ENCODE measurements at regions not wholly inside any gene's neighbourhood (a gene's known extent, or its start where the extent isn't known, plus 50 kb on each side); places are given as distances from the start of the nearest gene placed in this dataset.
"Not testable (repeated sequence)": the region's sequence is repeated elsewhere in the genome, so short reads cannot be mapped to it uniquely, and the experiment has no call there.

GRCh38 chr13:46473806-46474205, 79.2 kb upstream of the LRCH1 start:
- CTCF ChIA-PET = interaction anchor here (0.7 kb wide), 1 partner anchor 121 kb away, joined by 3 read pairs; no protein-coding TSS in a partner anchor
- peak; percentile 60 to 81 for DNase-seq
- POLR2A ChIA-PET = no interaction called here
- TF ChIP-seq CTCF (IDR thresholded peaks at IDR 0.05; ENCODE audit: insufficient read depth in 1 of 2, low read depth in 1 of 2, low read length in 1 of 2, severe bottlenecking in 1 of 2, unreplicated experiment in 1 of 2) = no peak
- Mint-ChIP-seq H3K4me1 (ENCODE audit: low read depth, unreplicated experiment) (peaks cover 23% of the 10 kb centered on the region), H3K36me3 (ENCODE audit: insufficient read depth, unreplicated experiment) (peaks cover 53% of the 10 kb centered on the region), H3K27ac (ENCODE audit: unreplicated experiment) (peak overlapping the region; percentile 80), H3K9me3 (ENCODE audit: unreplicated experiment) (peaks cover 20% of the 10 kb centered on the region), H3K27me3 (ENCODE audit: insufficient read depth, unreplicated experiment) (no peaks in the 10 kb centered on the region), H3K4me3 (ENCODE audit: unreplicated experiment) (peak overlapping the region; percentile 52)
- no peaks in the 10 kb centered on the region for H3K27me3 ChIP-seq (replicated peaks; ENCODE audit: control insufficient read depth, insufficient read depth, low read length)
- intact Hi-C loops (cut with micrococcal nuclease; ENCODE audit: unreplicated experiment) = loop anchor here (2.0 to 5.0 kb wide), 2 partner anchors 87 to 128 kb away; partner anchors contain the start of gene RUBCNL
- H3K9me3 ChIP-seq = peaks cover 9% of the 10 kb centered on the region
- no TSS peak for BruUV-seq (replicated peaks)
- H3K36me3 ChIP-seq (ENCODE audit: control insufficient read depth, insufficient read depth, low read length) = no peaks in the 10 kb centered on the region
- peaks cover 38% of the 10 kb centered on the region for H3K4me1 ChIP-seq
- H3K4me3 ChIP-seq (ENCODE audit: low read depth, low read length) = no peak overlapping the region

DNA sequence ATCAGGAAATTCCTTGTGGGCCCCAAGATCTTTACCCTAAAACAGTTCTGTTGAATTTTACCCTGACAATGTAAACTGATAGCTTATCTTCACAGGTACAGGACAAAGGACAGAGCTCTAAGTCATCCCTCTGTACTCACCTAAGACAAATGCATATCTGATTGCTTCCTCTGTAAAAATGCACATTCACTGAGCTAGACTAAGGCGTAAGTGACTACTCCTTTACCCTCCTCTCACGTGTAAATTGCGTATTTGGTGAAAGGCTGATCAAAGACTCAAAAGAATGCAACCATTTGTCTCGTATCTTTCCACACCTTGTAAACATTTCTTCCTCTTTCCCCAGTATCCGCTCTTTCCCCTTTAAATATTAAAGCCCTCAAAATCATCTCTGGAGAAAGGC, 80.6 kb upstream of the LRCH1 start:
- intact Hi-C loops (cut with micrococcal nuclease; ENCODE audit: unreplicated experiment) = loop anchor here (1.0 to 5.0 kb wide), 3 partner anchors 18 to 130 kb away; partner anchors contain the start of gene RUBCNL
- Histone ChIP-seq H3K9me3 (peaks cover 9% of the 10 kb centered on the region), H3K36me3 (ENCODE audit: control insufficient read depth, insufficient read depth, low read length) (no peaks in the 10 kb centered on the region), H3K4me1 (peaks cover 50% of the 10 kb centered on the region), H3K27me3 (replicated peaks; ENCODE audit: control insufficient read depth, insufficient read depth, low read length) (no peaks in the 10 kb centered on the region), H3K4me3 (ENCODE audit: low read depth, low read length) (no peak overlapping the region)
- peak; percentile 59 to 78 for DNase-seq
- BruUV-seq (replicated peaks) = no TSS peak
- H3K27ac Mint-ChIP-seq (ENCODE audit: unreplicated experiment) = peak overlapping the region; percentile 80
- no peaks in the 10 kb centered on the region for H3K27me3 Mint-ChIP-seq (ENCODE audit: insufficient read depth, unreplicated experiment)
- peaks cover 53% of the 10 kb centered on the region for H3K36me3 Mint-ChIP-seq (ENCODE audit: insufficient read depth, unreplicated experiment)
- H3K4me1 Mint-ChIP-seq (ENCODE audit: low read depth, unreplicated experiment) = peaks cover 27% of the 10 kb centered on the region
- H3K4me3 Mint-ChIP-seq (ENCODE audit: unreplicated experiment) = peak overlapping the region; percentile 27
- CTCF ChIA-PET = interaction anchor here (0.7 to 2.3 kb wide), 3 partner anchors 18 to 85 kb away, joined by 3 to 8 read pairs (median 4); partner anchors contain the start of gene RUBCNL
- peaks cover 8% of the 10 kb centered on the region for H3K9me3 Mint-ChIP-seq (ENCODE audit: unreplicated experiment)
- POLR2A ChIA-PET = no interaction called here
- no peak for TF ChIP-seq CTCF (IDR thresholded peaks at IDR 0.05; ENCODE audit: insufficient read depth in 1 of 2, low read depth in 1 of 2, low read length in 1 of 2, severe bottlenecking in 1 of 2, unreplicated experiment in 1 of 2)

DNA sequence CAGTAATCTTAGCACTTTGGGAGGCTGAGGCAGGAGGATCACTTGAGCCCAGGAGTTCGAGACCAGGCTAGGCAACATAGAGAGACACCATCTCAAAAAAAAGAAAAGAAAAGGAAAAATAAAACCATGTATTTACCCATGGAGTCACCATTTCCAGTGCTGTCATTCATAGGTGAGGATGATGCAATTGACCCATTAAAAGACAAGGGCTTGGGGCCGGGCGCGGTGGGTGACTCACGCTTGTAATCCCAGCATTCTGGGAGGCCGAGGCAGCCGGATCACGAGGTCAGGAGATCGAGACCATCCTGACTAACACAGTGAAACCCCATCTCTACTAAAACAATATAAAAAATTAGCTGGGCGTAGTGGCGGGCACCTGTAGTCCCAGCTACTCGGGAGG, 82.6 kb upstream of the RUBCNL start:
- H3K36me3 ChIP-seq (ENCODE audit: control insufficient read depth, insufficient read depth, low read length); H3K4me3 ChIP-seq (ENCODE audit: low read depth, low read length); H3K4me3 Mint-ChIP-seq (ENCODE audit: unreplicated experiment); H3K27me3 Mint-ChIP-seq (ENCODE audit: insufficient read depth, unreplicated experiment); DNase-seq; H3K9me3 ChIP-seq; CTCF ChIA-PET; H3K27me3 ChIP-seq (replicated peaks; ENCODE audit: control insufficient read depth, insufficient read depth, low read length); POLR2A ChIA-PET; H3K9me3 Mint-ChIP-seq (ENCODE audit: unreplicated experiment); BruUV-seq (replicated peaks): not testable (repeated sequence)
- Mint-ChIP-seq H3K36me3 (ENCODE audit: insufficient read depth, unreplicated experiment) (peaks cover 34% of the 10 kb centered on the region), H3K4me1 (ENCODE audit: low read depth, unreplicated experiment) (peaks cover 27% of the 10 kb centered on the region), H3K27ac (ENCODE audit: unreplicated experiment) (peak overlapping the region; percentile 72)
- peaks cover 50% of the 10 kb centered on the region for H3K4me1 ChIP-seq
- intact Hi-C loops (cut with micrococcal nuclease; ENCODE audit: unreplicated experiment) = loop anchor here (5.0 kb wide), 1 partner anchor 133 kb away; no protein-coding TSS in a partner anchor
